ENCODE measurements at regions not wholly inside any gene's neighbourhood (a gene's known extent, or its start where the extent isn't known, plus 50 kb on each side); places are given as distances from the start of the nearest gene placed in this dataset.
"Not testable (repeated sequence)": the region's sequence is repeated elsewhere in the genome, so short reads cannot be mapped to it uniquely, and the experiment has no call there.

GRCh38 chr20:22951966-22952365 lies 83.1 kb upstream of the SSTR4 start:
- no peak for DNase-seq (ENCODE audit: low spot score)

GRCh38 chr20:22954661-22955060 lies 80.5 kb upstream of the SSTR4 start:
- DNase-seq (ENCODE audit: low spot score): no peak

- no peak for DNase-seq (ENCODE audit: low spot score)
Measured at GRCh38 chr20:22958390-22958789, 76.7 kb upstream of the SSTR4 start.

GRCh38 chr20:22962567-22963439 lies 72.3 kb upstream of the SSTR4 start:
- DNase-seq (ENCODE audit: low spot score): peak; percentile 6

GRCh38 chr20:22963581-22963980 lies 71.5 kb upstream of the SSTR4 start:
- DNase-seq (ENCODE audit: low spot score): no peak

DNA sequence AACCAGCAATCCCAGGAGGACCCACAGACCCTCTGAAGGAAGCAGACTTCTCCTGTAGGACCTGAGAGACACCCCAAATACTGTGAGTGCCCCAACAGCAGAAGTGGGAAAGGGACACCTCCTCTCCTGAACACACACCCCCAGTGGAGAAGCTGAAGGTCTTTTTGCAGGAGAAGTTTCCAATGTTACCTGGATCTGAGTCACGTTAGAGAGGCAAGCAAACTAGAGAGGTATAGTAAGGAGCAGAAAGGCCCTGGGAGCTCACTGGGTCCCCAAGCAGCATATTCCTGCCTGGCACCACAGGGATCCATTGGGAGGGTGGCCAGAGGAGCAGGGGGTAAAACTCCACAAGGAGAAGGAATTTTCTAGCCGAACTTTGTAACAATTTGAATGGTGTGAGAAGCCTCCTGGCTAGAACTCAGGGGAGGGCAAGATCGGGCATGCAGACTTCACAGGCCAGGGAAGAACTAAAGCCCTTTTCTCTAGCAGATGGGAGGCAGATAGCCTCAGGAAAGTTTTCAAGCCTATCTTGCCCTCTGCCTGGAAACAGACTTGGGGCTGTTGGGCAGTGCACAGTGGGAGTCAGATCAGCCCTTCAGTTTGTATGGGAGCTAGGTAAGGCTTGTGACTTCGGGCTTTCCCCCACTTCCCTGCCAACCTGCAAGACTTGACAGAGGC lies 68.2 kb upstream of the SSTR4 start:
- DNase-seq (ENCODE audit: low spot score): no peak

- not testable (repeated sequence) for DNase-seq (ENCODE audit: low spot score)
Measured at GRCh38 chr20:22967706-22968105, 67.4 kb upstream of the SSTR4 start.

DNA sequence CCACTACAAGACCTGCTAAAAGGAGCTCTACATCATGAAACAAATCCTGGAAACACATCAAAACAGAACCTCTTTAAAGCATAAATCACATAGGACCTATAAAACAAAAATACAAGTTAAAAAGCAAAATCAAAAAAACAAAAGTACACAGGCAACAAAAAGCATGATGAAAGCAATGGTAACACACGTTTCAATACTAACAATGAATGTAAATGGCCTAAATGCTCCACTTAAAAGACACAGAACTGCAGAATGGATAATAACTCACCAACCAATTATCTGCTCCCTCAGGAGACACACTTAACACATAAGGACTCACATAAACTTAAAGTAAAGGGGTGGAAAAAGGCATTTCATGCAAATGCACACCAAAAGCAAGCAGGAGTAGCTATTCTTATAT lies 66.1 kb upstream of the SSTR4 start:
- DNase-seq (ENCODE audit: low spot score): not testable (repeated sequence)

GRCh38 chr20:22971077-22971476 lies 64.0 kb upstream of the SSTR4 start:
- DNase-seq (ENCODE audit: low spot score): not testable (repeated sequence)

DNA sequence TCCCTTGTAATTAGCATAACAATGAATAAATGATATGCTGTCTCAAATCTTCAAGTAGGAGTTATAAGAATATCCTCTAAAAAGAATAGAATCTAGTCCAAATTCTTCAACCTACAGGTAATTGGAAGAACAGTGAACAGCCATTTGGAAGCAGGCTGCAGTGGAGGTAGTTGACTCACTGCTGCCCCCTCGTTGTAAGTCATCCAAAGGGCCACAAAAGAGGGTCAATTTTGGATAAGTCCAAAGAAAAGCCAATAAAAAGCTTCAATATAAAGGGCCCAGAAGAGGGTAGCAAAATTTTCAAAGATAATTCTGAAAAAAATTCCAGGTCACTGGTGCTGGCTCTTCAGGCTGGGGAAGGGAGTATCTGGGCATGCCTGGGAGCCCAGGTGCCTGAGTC lies 60.8 kb upstream of the SSTR4 start:
- DNase-seq (ENCODE audit: low spot score): peak; percentile 26

GRCh38 chr20:22977047-22977785 lies 57.9 kb upstream of the SSTR4 start:
- no peak for DNase-seq (ENCODE audit: low spot score)

- no peak for DNase-seq (ENCODE audit: low spot score)
Measured at GRCh38 chr20:22984008-22984407, 51.1 kb upstream of the SSTR4 start.

DNA sequence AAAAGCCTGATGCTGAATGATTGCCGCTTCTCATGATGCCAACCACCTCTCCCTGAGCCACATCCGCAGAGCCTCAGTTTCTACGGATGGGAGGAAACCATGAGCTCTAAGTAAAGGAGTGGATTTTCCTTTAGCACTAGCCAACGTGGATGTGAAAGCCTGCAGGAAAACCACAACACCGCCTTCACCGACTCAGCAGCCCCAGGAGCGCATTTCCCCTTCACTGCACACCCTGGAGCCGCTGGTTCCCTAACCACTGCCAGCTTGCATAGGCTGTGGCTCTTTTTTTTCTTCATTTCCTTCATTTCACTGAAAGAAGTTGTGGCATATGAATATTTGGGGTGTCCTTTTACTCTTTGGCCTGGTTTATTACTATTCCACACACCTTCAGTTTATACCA lies 50.5 kb upstream of the SSTR4 start:
- DNase-seq (ENCODE audit: low spot score): no peak

DNA sequence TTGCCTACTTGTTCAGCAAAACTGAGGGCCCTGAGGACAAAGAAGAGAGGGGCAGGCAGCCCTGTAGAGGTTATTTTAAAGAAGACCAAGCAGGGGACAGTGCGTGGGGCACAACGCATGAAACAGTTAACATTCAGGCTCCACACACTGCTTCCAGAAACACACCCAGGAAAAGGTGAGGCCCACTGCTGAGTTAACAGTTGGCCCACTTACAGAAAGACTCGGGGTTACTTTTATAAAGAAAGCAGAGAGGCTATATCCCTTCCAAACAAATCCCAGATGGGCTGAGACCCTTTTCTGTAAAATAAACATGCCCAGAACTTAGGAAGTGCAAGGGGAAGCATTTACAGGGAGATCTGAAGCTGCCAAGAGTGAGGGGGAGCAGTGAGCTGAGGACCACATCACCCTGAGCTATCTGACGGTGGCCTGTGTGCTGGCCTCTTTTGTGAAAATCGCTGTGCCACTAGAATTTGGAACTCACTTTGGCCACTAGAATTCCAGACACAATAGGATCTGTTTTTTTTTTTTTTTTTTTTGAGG lies 49.8 kb upstream of the SSTR4 start:
- no peak for DNase-seq (ENCODE audit: low spot score)

All from RKO (cell line).